ENCODE measurements at regions not wholly inside any gene's neighbourhood (a gene's known extent, or its start where the extent isn't known, plus 50 kb on each side); places are given as distances from the start of the nearest gene placed in this dataset.

GRCh38 chr4:136283977-136284376 lies 1248.3 kb downstream of the PCDH18 start:
- ChIA-PET CTCF (no interaction called here), POLR2A (no interaction called here)
- H3K4me3 ChIP-seq (ENCODE audit: low read depth, low read length), result no peak overlapping the region
- TF ChIP-seq, protein P1, sequence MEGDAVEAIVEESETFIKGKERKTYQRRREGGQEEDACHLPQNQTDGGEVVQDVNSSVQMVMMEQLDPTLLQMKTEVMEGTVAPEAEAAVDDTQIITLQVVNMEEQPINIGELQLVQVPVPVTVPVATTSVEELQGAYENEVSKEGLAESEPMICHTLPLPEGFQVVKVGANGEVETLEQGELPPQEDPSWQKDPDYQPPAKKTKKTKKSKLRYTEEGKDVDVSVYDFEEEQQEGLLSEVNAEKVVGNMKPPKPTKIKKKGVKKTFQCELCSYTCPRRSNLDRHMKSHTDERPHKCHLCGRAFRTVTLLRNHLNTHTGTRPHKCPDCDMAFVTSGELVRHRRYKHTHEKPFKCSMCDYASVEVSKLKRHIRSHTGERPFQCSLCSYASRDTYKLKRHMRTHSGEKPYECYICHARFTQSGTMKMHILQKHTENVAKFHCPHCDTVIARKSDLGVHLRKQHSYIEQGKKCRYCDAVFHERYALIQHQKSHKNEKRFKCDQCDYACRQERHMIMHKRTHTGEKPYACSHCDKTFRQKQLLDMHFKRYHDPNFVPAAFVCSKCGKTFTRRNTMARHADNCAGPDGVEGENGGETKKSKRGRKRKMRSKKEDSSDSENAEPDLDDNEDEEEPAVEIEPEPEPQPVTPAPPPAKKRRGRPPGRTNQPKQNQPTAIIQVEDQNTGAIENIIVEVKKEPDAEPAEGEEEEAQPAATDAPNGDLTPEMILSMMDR (IDR thresholded peaks at IDR 0.05; ENCODE audit: insufficient read depth, low read length, missing control alignments), result no peak
- no peak for DNase-seq (ENCODE audit: low read depth, low spot score)

DNA sequence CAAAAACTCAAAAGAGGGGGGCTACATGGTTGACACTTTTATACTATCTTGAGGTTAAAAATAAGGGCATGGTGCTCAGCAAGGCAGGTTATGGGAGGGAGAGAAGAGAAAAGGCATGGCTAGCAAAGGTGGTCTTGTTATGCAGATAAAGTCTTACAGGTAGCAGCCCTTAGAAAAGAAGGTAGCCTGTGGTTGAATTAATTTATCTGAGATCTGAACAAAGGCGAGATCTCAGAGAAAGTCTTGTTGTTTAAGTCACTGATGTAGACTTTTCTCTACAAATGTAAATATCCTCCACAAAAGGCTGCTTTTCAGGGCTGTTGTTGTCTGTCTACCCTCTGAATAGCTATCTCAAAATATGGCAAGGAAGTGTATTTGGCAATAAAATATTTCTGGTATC lies 1250.4 kb downstream of the PCDH18 start:
- no peak for DNase-seq (ENCODE audit: low read depth, low spot score)
- POLR2A ChIA-PET, result no interaction called here
- TF ChIP-seq, protein P1 (IDR thresholded peaks at IDR 0.05; ENCODE audit: insufficient read depth, low read length, missing control alignments), result no peak
- CTCF ChIA-PET, result no interaction called here
- no peak overlapping the region for H3K4me3 ChIP-seq (ENCODE audit: low read depth, low read length)

GRCh38 chr4:136281307-136281706 lies 1251.0 kb downstream of the PCDH18 start:
- DNase-seq (ENCODE audit: low read depth, low spot score), result no peak
- ChIA-PET CTCF (no interaction called here), POLR2A (no interaction called here)
- TF ChIP-seq, protein P1 (IDR thresholded peaks at IDR 0.05; ENCODE audit: insufficient read depth, low read length, missing control alignments), result no peak
- no peak overlapping the region for H3K4me3 ChIP-seq (ENCODE audit: low read depth, low read length)

GRCh38 chr4:136277741-136278140 lies 1254.6 kb downstream of the PCDH18 start:
- no peak overlapping the region for H3K4me3 ChIP-seq (ENCODE audit: low read depth, low read length)
- TF ChIP-seq, protein P1 (IDR thresholded peaks at IDR 0.05; ENCODE audit: insufficient read depth, low read length, missing control alignments), result no peak
- DNase-seq (ENCODE audit: low read depth, low spot score), result no peak
- ChIA-PET CTCF (no interaction called here), POLR2A (no interaction called here)

GRCh38 chr4:136246876-136247275 lies 1285.4 kb downstream of the PCDH18 start:
- H3K4me3 ChIP-seq (ENCODE audit: low read depth, low read length), result no peak overlapping the region
- TF ChIP-seq, protein P1 (IDR thresholded peaks at IDR 0.05; ENCODE audit: insufficient read depth, low read length, missing control alignments), result no peak
- DNase-seq (ENCODE audit: low read depth, low spot score), result no peak
- ChIA-PET CTCF (no interaction called here), POLR2A (no interaction called here)

- CTCF ChIA-PET, result no interaction called here
- DNase-seq (ENCODE audit: low read depth, low spot score), result no peak
- TF ChIP-seq, protein P1 (IDR thresholded peaks at IDR 0.05; ENCODE audit: insufficient read depth, low read length, missing control alignments), result no peak
- POLR2A ChIA-PET, result no interaction called here
- no peak overlapping the region for H3K4me3 ChIP-seq (ENCODE audit: low read depth, low read length)
Measured at GRCh38 chr4:136241221-136241986, 1290.9 kb downstream of the PCDH18 start.
